ENCODE measurements at regions not wholly inside any gene's neighbourhood (a gene's known extent, or its start where the extent isn't known, plus 50 kb on each side); places are given as distances from the start of the nearest gene placed in this dataset.

DNA sequence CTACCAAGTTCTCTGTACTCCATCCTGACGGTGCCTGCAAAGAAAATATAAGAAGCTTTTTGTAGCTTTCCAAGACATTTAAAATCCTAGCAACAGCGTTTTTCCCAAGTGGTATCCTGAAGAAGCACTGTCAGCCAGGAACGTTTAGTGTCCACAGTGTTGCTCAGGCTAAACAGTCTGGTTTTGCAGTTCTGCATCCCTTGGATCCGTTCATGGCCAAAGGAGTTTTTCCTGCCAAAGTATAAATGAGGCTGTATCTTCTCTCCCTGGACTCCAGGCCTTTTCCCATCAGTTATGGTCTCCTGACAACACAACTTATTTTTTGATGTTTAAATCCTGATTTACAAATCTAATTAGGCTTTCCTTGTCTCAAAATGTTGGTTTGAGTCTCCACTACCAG lies 925.8 kb downstream of the TLE1 start:
- TF ChIP-seq, protein P1, sequence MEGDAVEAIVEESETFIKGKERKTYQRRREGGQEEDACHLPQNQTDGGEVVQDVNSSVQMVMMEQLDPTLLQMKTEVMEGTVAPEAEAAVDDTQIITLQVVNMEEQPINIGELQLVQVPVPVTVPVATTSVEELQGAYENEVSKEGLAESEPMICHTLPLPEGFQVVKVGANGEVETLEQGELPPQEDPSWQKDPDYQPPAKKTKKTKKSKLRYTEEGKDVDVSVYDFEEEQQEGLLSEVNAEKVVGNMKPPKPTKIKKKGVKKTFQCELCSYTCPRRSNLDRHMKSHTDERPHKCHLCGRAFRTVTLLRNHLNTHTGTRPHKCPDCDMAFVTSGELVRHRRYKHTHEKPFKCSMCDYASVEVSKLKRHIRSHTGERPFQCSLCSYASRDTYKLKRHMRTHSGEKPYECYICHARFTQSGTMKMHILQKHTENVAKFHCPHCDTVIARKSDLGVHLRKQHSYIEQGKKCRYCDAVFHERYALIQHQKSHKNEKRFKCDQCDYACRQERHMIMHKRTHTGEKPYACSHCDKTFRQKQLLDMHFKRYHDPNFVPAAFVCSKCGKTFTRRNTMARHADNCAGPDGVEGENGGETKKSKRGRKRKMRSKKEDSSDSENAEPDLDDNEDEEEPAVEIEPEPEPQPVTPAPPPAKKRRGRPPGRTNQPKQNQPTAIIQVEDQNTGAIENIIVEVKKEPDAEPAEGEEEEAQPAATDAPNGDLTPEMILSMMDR (conservative IDR thresholded peaks at IDR 0.05; ENCODE audit: low read length): no peak
- no peak for TF ChIP-seq EZH2phosphoT487 (IDR thresholded peaks at IDR 0.05; ENCODE audit: borderline replicate concordance)

Data from Loucy (cell line).